GM21619 (cell line): ENCODE measurements at regions not wholly inside any gene's neighbourhood (a gene's known extent, or its start where the extent isn't known, plus 50 kb on each side); places are given as distances from the start of the nearest gene placed in this dataset.
"Not testable (repeated sequence)": the region's sequence is repeated elsewhere in the genome, so short reads cannot be mapped to it uniquely, and the experiment has no call there.

Source experiments
- ATAC-seq: cut with Tn5 transposase; IDR thresholded peaks from one replicate; pipeline ENCODE4 v1.9.1; 2021; ENCODE audit not compliant: unreplicated experiment

GRCh38 chr15:91655563-91656290 lies 197.8 kb upstream of the SLCO3A1 start:
- ATAC-seq, result not testable (repeated sequence)

- ATAC-seq, result no peak
Observed at GRCh38 chr15:91660174-91660649, 193.3 kb upstream of the SLCO3A1 start.

GRCh38 chr15:91664224-91664836 lies 189.2 kb upstream of the SLCO3A1 start:
- ATAC-seq, result no peak

GRCh38 chr15:91665212-91665611 lies 188.3 kb upstream of the SLCO3A1 start:
- ATAC-seq, result no peak

DNA sequence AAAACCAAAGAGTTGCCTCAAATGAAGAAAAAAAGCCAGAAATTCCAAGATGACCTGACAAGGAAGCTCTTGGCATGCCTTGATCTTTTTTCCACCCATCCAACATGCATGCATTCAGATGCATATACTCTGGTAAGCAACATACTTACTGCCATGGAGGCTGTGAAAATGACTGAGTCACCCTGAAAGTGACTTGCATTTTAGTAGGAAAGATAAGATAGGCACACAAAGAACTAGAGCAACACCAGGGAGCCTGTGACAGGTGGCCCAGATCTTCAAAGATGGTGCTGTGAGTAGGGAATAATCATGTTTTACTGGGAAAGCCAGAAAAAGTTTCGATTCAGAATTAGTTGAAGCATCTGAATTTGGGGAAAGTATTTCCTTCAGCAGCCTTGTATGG lies 185.1 kb upstream of the SLCO3A1 start:
- ATAC-seq, result no peak

DNA sequence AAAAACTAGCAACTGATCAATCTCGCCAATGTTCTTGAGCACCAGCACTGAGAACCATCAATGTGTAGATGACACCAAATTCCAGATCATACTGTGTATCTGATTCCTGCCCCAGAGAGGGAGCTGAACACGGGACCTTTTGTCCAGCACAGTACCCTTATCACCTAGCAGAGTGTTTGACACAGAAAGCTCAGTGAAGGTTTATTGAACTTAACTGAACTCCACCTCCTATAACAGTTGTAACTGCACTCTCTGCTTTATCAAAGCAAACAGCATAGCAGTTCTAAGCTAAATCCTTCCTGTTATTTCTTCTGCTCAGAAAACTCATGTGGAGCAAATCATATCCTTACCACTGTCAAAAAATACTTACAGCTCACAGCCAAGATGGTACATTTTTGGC lies 183.4 kb upstream of the SLCO3A1 start:
- no peak for ATAC-seq

- no peak for ATAC-seq
Observed at GRCh38 chr15:91678003-91678402, 175.5 kb upstream of the SLCO3A1 start.

- no peak for ATAC-seq
Observed at GRCh38 chr15:91679447-91679846, 174.1 kb upstream of the SLCO3A1 start.

DNA sequence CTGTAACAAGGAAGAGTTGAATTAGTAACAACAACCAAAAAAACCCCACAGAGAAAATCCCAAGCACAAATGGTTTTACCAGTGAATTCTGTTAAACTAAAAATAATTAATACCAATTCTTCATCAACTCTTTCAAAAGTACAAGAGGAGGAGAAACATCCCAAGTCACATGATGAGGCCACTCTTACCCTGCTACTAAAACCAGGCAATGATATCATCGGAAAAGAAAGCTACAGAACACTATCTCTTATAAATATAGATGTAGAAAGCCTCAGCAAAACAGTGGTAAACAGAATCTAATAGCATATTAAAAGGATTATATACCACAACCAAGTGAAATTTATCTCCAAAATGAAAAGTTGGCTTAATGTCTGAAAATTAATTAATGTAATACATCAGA lies 168.1 kb upstream of the SLCO3A1 start:
- ATAC-seq, result no peak

- no peak for ATAC-seq
Observed at GRCh38 chr15:91688811-91689210, 164.7 kb upstream of the SLCO3A1 start.

DNA sequence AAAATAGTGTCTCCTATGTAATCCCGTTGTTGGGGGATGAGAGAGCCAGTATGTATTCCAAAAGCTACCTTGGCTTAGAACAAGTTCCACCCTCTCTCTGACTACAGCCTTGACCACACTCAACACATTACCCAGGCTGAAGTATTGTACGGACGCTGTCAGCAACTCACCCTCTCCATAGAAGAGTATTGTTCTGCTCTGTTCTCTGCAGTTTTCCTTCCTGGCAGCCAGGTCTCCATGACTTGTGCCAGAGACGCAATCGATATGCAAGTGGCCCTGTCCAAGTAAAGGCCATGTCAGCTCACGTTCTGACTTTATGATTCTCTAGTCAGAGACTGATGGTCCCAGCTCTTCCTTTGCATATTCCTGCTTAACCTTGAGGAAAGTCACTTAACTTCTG lies 164.1 kb upstream of the SLCO3A1 start:
- ATAC-seq, result no peak

DNA sequence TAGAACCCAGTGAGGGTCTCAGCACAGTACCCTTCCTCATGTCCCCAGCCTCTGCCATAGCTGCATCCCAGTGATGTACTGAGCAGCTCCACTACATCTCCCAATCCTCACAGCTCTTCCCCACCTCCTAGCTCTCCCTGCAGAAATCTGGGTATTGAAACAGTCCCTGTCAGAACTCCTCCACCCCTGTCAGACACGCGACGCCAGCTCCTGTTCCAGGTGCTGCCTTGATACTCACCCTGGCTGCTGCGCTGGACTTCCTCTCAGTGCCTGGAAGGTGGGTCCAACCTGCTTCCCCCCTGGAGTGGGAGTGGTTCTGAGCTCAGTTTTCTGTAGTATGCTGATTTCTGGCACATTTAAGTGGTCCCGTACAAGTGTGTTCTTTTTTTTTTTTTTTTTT lies 160.9 kb upstream of the SLCO3A1 start:
- ATAC-seq, result no peak

- no peak for ATAC-seq
Observed at GRCh38 chr15:91694131-91694830, 159.2 kb upstream of the SLCO3A1 start.

GRCh38 chr15:91694831-91695210 lies 158.7 kb upstream of the SLCO3A1 start:
- no peak for ATAC-seq

DNA sequence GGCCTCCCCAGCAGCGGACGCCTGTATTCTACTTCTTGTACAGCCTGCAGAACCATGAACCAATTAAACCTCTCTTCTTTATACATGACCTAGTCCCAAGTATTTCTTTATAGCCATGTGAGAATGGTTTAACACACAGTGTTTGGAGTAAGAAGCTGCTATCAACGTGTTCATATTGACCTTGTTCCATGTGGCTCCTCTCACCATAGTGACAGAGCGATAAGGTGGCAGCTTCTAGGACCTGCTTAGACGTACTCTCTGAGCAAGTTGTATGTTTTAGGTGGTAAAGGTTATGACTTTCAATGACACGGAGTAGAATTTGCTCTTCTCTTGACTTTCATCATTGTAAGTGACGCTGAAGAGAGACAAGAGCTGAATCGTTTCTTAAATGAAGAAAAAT lies 157.7 kb upstream of the SLCO3A1 start:
- ATAC-seq, result no peak

DNA sequence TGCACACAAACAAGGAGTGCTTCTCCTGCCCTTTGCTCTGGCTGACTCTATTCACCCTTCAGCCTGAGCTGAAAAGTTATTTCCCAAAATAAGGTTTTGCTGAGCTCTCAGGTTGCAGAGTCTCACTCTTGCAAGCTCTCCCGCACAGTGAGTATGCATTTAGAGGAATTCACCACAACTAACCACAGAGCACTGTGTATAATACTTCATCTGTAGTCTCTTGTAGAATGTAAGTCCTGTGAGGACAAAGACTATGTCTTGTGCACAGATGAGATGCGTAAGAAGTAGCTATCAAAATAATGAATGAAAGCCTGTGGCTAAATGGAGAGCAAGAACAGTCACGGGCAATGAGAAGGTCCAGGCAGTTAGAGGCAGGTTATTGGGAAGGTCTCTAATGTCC lies 156.5 kb upstream of the SLCO3A1 start:
- ATAC-seq, result no peak

DNA sequence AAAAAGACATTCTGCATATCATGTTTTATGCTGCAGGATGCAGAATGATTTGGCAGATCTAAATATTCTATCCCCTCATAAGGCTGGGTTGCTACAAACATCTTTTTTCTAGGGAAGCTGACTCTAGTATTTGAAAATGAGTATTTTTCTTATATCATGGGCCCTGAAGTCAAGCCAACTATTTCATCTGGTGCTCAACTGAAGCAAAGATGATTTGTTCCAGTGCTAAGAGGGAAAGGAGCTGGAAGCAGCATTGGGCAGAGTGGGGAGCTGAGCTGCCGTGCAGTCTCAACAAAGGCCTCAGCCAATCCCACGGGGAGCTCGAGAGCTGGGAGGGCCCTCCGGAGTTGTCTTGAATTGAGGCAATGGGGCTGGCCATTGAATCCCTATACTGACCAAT lies 155.3 kb upstream of the SLCO3A1 start:
- no peak for ATAC-seq

DNA sequence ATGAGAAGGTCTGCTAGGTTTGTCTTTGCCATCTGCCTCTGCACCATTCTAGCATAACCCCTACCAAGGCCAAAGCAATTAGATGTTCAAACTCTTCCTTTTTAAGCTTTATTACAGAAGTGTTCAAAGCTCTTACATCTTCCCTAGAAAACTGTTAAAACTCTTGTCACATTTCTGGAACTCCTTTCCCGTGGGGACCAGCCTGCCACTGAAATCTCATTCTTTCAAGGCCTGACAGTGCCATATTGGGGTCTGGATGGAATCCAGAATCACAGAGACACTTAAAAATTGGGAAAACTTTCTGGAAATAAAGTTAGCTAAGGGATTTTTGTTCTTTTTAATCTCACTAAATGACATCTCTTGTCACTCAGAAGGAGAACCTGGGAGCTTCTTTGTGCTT lies 153.8 kb upstream of the SLCO3A1 start:
- no peak for ATAC-seq

GRCh38 chr15:91703274-91703673 lies 150.2 kb upstream of the SLCO3A1 start:
- ATAC-seq, result no peak

GRCh38 chr15:91704343-91704742 lies 149.2 kb upstream of the SLCO3A1 start:
- ATAC-seq, result no peak

DNA sequence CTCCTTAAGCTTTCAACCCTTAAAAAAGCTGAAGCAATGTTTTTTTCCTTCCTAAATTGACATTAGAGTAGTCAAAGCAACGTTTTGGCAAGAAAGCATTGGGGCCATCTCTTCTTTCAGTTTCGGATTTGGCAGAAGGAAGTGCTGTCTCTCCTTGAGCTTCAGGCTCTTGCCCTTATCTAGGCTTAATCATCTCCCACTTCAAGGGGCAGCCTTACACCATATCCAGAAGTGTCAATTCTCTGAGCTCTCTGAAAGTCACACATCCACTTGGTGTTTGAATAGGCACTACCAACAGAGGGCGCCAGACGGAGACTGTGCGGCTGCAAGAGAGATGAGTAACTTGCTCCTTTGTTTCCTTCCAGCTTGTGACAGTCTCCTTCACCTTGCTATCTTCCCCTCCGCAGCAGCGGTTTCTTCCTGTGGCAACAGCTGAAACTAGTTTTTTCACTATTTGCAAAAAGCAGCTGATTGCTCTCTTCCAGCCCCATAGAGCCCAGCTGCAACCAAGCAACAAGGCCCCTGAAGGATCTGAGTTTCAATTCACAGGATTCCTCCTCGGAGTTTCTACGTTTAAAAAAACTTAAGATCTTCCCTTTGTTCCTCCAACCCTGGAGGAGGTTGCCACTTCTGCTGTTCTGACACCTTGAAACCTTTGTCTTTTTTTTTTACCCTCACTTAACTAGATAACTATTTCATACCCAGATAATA lies 147.0 kb upstream of the SLCO3A1 start:
- peak; percentile 69 for ATAC-seq
